Keratinocyte (primary cell): ENCODE measurements at regions not wholly inside any gene's neighbourhood (a gene's known extent, or its start where the extent isn't known, plus 50 kb on each side); places are given as distances from the start of the nearest gene placed in this dataset.

ENCODE experiments used
- DNase-seq: peaks from one replicate; pipeline ENCODE4 v3.0.0-alpha.2; 2011; ENCODE audit warnings: low read depth, missing footprints, low spot score
- FAIRE-seq: peaks from 2 replicates; lab custom pipeline; 2011; peaks lifted over from hg19 to GRCh38; lab: Jason Lieb, UNC
- H2AFZ ChIP-seq: 2 replicates; pipeline ENCODE4 v1.6.0; 2012; ENCODE audit warnings: low read length, control low read depth, inconsistent platforms; ENCODE audit not compliant: control insufficient read depth
- H3K27ac ChIP-seq: 2 replicates; pipeline ENCODE4 v1.5.1; 2011; ENCODE audit warnings: low read length; ENCODE audit not compliant: control insufficient read depth, insufficient read depth
- H3K27me3 ChIP-seq: 3 replicates; pipeline ENCODE4 v1.6.0; 2011; ENCODE audit warnings: low read length; ENCODE audit not compliant: control insufficient read depth, insufficient read depth; ENCODE audit errors: extremely low read depth
- H3K36me3 ChIP-seq, 2 experiments: 2 replicates in 1 of 2; 3 replicates in 1 of 2; pipeline ENCODE4 v1.5.1; 2011; ENCODE audit warnings: low read length in 2 of 2, mild to moderate bottlenecking in 1 of 2; ENCODE audit not compliant: control insufficient read depth in 2 of 2, insufficient read depth in 2 of 2; ENCODE audit errors: extremely low read depth in 1 of 2
- H3K4me1 ChIP-seq: 3 replicates; pipeline ENCODE4 v1.5.1; 2011; ENCODE audit warnings: low read length; ENCODE audit not compliant: control insufficient read depth, insufficient read depth; ENCODE audit errors: extremely low read depth
- H3K4me2 ChIP-seq: 3 replicates; pipeline ENCODE4 v1.6.0; 2011; ENCODE audit warnings: low read depth, low read length; ENCODE audit not compliant: control insufficient read depth, insufficient read depth; ENCODE audit errors: extremely low read depth
- H3K4me3 ChIP-seq, 3 experiments: fragments of 200-600 bp in 1 of 3; sonication (generic) in 1 of 3; 2 replicates in 2 of 3; 3 replicates in 1 of 3; pipeline ENCODE4 v1.5.1; 2011 to 2016; ENCODE audit warnings: low read length in 3 of 3, mild to moderate bottlenecking in 3 of 3, control low read depth in 2 of 3, inconsistent platforms in 1 of 3, low read depth in 1 of 3, mixed read lengths in 1 of 3, mixed run types in 1 of 3, moderate library complexity in 1 of 3; ENCODE audit not compliant: control insufficient read depth in 2 of 3, insufficient read depth in 2 of 3; ENCODE audit errors: extremely low read depth in 1 of 3
- H3K79me2 ChIP-seq: 2 replicates; pipeline ENCODE4 v1.6.0; 2012; ENCODE audit warnings: low read length; ENCODE audit not compliant: control insufficient read depth, insufficient read depth
- H3K9ac ChIP-seq: 3 replicates; pipeline ENCODE4 v1.6.0; 2011; ENCODE audit warnings: low read length; ENCODE audit not compliant: control insufficient read depth, insufficient read depth; ENCODE audit errors: extremely low read depth
- H3K9me1 ChIP-seq: 3 replicates; pipeline ENCODE4 v1.6.0; 2011; ENCODE audit warnings: low read length; ENCODE audit not compliant: control insufficient read depth, insufficient read depth; ENCODE audit errors: extremely low read depth
- H3K9me3 ChIP-seq: 2 replicates; pipeline ENCODE4 v1.5.1; 2012; ENCODE audit warnings: low read depth, low read length; ENCODE audit not compliant: control insufficient read depth
- H4K20me1 ChIP-seq: 3 replicates; pipeline ENCODE4 v1.6.0; 2011; ENCODE audit warnings: low read length; ENCODE audit not compliant: control insufficient read depth, insufficient read depth; ENCODE audit errors: extremely low read depth
- CTCF ChIP-seq, 3 experiments: IDR thresholded peaks in 1 of 3; conservative IDR thresholded peaks in 1 of 3; optimal IDR thresholded peaks in 1 of 3; 2 replicates in 2 of 3; 3 replicates in 1 of 3; pipeline versions ENCODE3 to v1.5.1; 2011; ENCODE audit warnings: low read length in 3 of 3, mild to moderate bottlenecking in 3 of 3, moderate library complexity in 2 of 3, control low read depth in 1 of 3, inconsistent platforms in 1 of 3; ENCODE audit not compliant: insufficient read depth in 2 of 3; ENCODE audit errors: extremely low read depth in 1 of 3
- EZH2 ChIP-seq: IDR thresholded peaks from one replicate; pipeline ENCODE4 v1.6.1; 2012; ENCODE audit warnings: inconsistent platforms, mild to moderate bottlenecking, low read length, moderate library complexity
- dilution Hi-C: fragments of 300-500 bp; cut with MboI; formaldehyde crosslinking; loops from one replicate; pipeline ENCODE4 v1.7.0; 2020; ENCODE audit warnings: low sequenced_read_pairs; ENCODE audit not compliant: extremely low pct_ligation_motif_present

- no peak overlapping the region for H3K27ac ChIP-seq
- no peak for FAIRE-seq
Observed at GRCh38 chr2:177076636-177077179, 135.9 kb upstream of the HNRNPA3 start.

GRCh38 chr2:177077778-177078177 lies 134.8 kb upstream of the HNRNPA3 start:
- H3K9me1 ChIP-seq: no peaks in the 10 kb centered on the region
- no peaks in the 10 kb centered on the region for H3K79me2 ChIP-seq
- TF ChIP-seq EZH2: no peak
- no peak for TF ChIP-seq CTCF (optimal IDR thresholded peaks at IDR 0.05 in 1 of 3, IDR thresholded peaks at IDR 0.05 in 1 of 3, conservative IDR thresholded peaks at IDR 0.05 in 1 of 3; ENCODE audit: extremely low read depth in 1 of 3, insufficient read depth in 2 of 3, low read length in 3 of 3)
- H2AFZ ChIP-seq: no peak overlapping the region
- no peaks in the 10 kb centered on the region for H3K4me1 ChIP-seq
- no peaks in the 10 kb centered on the region for H3K36me3 ChIP-seq
- no peak overlapping the region for H3K4me2 ChIP-seq
- DNase-seq: no peak
- H4K20me1 ChIP-seq: no peaks in the 10 kb centered on the region
- dilution Hi-C loops: no loop called here
- no peak overlapping the region for H3K9ac ChIP-seq
- H3K4me3 ChIP-seq: no peak overlapping the region
- H3K27ac ChIP-seq: no peak overlapping the region
- FAIRE-seq: no peak
- no peaks in the 10 kb centered on the region for H3K27me3 ChIP-seq
- H3K9me3 ChIP-seq: no peaks in the 10 kb centered on the region

More at GRCh38 chr2:177076636-177077179, 135.9 kb upstream of the HNRNPA3 start:
- H3K9me3 ChIP-seq: no peaks in the 10 kb centered on the region
- no peaks in the 10 kb centered on the region for H3K79me2 ChIP-seq
- no peaks in the 10 kb centered on the region for H3K9me1 ChIP-seq
- no peaks in the 10 kb centered on the region for H3K27me3 ChIP-seq
- H3K4me2 ChIP-seq: no peak overlapping the region
- H3K36me3 ChIP-seq: no peaks in the 10 kb centered on the region
- H2AFZ ChIP-seq: no peak overlapping the region
- dilution Hi-C loops: no loop called here
- no peak overlapping the region for H3K9ac ChIP-seq
- no peaks in the 10 kb centered on the region for H3K4me1 ChIP-seq
- no peak for DNase-seq
- TF ChIP-seq EZH2: no peak
- no peak for TF ChIP-seq CTCF (optimal IDR thresholded peaks at IDR 0.05 in 1 of 3, IDR thresholded peaks at IDR 0.05 in 1 of 3, conservative IDR thresholded peaks at IDR 0.05 in 1 of 3; ENCODE audit: extremely low read depth in 1 of 3, insufficient read depth in 2 of 3, low read length in 3 of 3)
- H4K20me1 ChIP-seq: no peaks in the 10 kb centered on the region
- H3K4me3 ChIP-seq: no peak overlapping the region
